HL-60 (cell line): ENCODE measurements at regions not wholly inside any gene's neighbourhood (a gene's known extent, or its start where the extent isn't known, plus 50 kb on each side); places are given as distances from the start of the nearest gene placed in this dataset.

Source experiments
- GABPA ChIP-seq: IDR thresholded peaks from 2 replicates; pipeline ENCODE4 v1.6.1; 2012; ENCODE audit warnings: low read depth
- POLR2AphosphoS5 ChIP-seq: IDR thresholded peaks from 2 replicates; pipeline ENCODE4 v1.6.1; 2012; ENCODE audit warnings: low read depth
- SPI1 ChIP-seq: IDR thresholded peaks from 2 replicates; pipeline ENCODE4 v1.6.1; 2012; ENCODE audit warnings: low read depth, mild to moderate bottlenecking, borderline replicate concordance
- TF ChIP-seq, protein P1 (sequence below): IDR thresholded peaks from one replicate; pipeline ENCODE4 v1.5.1; 2011; ENCODE audit warnings: low read length, control low read depth, inconsistent platforms; ENCODE audit not compliant: insufficient read depth
- TF ChIP-seq, protein P2 (sequence below): IDR thresholded peaks from 2 replicates; pipeline ENCODE4 v1.6.1; 2012; ENCODE audit warnings: low read depth; ENCODE audit not compliant: insufficient replicate concordance

DNA sequence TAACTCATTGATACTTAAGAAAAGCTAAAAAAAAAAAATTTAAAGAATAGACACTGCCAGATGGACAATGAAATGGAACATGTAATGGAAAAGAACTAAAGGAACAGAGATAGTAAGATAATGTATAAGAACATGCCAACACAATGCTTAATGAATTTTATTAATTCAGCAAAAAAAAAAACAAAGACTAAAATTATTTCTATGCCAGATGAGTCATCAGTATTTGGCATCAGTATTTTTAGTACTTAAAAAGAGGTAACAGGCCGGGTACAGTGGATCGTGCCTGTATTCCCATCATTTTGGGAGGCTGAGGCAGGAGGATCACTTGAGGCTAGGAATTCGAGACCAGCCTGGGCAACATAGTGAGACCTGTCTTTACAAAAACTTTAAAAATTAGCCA is 168.5 kb downstream of the CYB561 start:
- TF ChIP-seq, protein P1, sequence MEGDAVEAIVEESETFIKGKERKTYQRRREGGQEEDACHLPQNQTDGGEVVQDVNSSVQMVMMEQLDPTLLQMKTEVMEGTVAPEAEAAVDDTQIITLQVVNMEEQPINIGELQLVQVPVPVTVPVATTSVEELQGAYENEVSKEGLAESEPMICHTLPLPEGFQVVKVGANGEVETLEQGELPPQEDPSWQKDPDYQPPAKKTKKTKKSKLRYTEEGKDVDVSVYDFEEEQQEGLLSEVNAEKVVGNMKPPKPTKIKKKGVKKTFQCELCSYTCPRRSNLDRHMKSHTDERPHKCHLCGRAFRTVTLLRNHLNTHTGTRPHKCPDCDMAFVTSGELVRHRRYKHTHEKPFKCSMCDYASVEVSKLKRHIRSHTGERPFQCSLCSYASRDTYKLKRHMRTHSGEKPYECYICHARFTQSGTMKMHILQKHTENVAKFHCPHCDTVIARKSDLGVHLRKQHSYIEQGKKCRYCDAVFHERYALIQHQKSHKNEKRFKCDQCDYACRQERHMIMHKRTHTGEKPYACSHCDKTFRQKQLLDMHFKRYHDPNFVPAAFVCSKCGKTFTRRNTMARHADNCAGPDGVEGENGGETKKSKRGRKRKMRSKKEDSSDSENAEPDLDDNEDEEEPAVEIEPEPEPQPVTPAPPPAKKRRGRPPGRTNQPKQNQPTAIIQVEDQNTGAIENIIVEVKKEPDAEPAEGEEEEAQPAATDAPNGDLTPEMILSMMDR, result no peak
- TF ChIP-seq GABPA (no peak), POLR2AphosphoS5 (no peak), SPI1 (no peak)
- TF ChIP-seq, protein P2, sequence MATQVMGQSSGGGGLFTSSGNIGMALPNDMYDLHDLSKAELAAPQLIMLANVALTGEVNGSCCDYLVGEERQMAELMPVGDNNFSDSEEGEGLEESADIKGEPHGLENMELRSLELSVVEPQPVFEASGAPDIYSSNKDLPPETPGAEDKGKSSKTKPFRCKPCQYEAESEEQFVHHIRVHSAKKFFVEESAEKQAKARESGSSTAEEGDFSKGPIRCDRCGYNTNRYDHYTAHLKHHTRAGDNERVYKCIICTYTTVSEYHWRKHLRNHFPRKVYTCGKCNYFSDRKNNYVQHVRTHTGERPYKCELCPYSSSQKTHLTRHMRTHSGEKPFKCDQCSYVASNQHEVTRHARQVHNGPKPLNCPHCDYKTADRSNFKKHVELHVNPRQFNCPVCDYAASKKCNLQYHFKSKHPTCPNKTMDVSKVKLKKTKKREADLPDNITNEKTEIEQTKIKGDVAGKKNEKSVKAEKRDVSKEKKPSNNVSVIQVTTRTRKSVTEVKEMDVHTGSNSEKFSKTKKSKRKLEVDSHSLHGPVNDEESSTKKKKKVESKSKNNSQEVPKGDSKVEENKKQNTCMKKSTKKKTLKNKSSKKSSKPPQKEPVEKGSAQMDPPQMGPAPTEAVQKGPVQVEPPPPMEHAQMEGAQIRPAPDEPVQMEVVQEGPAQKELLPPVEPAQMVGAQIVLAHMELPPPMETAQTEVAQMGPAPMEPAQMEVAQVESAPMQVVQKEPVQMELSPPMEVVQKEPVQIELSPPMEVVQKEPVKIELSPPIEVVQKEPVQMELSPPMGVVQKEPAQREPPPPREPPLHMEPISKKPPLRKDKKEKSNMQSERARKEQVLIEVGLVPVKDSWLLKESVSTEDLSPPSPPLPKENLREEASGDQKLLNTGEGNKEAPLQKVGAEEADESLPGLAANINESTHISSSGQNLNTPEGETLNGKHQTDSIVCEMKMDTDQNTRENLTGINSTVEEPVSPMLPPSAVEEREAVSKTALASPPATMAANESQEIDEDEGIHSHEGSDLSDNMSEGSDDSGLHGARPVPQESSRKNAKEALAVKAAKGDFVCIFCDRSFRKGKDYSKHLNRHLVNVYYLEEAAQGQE, result no peak
